OCI-LY7 (cell line): ENCODE measurements at regions not wholly inside any gene's neighbourhood (a gene's known extent, or its start where the extent isn't known, plus 50 kb on each side); places are given as distances from the start of the nearest gene placed in this dataset.
"Not testable (repeated sequence)": the region's sequence is repeated elsewhere in the genome, so short reads cannot be mapped to it uniquely, and the experiment has no call there.

ENCODE experiments used
- CTCF ChIP-seq: fragments of 200-600 bp; sonication (generic); conservative IDR thresholded peaks from 2 replicates; pipeline ENCODE4 v1.5.1; 2014; ENCODE audit warnings: mild to moderate bottlenecking, antibody characterized with exemption, low read length, moderate library complexity, mixed read lengths
- EZH2phosphoT487 ChIP-seq: fragments of 200-600 bp; sonication (generic); IDR thresholded peaks from 2 replicates; pipeline ENCODE4 v1.6.1; 2018; ENCODE audit warnings: low read depth, borderline replicate concordance, mild to moderate bottlenecking, mixed run types, antibody characterized with exemption, low read length, moderate library complexity, mixed read lengths

DNA sequence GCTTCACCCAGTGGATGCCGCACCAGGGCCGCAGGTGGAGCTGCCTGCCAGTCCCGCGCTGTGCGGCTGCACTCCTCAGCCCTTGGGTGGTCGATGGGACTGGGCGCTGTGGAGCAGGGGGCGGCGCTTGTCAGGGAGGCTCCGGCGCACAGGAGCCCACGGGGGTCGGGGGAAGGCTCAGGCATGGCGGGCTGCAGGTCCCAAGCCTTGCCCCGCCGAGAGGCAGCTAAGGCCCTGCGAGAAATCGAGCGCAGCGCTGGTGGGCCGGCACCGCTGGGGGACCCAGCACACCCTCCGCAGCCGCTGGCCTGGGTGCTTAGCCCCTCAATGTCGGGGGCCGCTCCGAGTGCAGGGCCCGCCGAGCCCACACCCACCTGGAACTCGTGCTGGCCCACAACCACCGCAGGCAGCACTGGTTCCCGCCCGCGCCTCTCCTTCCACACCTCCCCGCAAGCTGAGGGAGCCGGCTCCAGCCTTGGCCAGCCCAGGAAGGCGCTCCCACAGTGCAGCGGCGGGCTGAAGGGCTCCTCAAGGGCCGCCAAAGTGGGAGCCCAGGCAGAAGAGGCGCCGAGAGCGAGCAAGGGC is 725.5 kb upstream of the CA10 start:
- TF ChIP-seq CTCF, EZH2phosphoT487: not testable (repeated sequence)
